SK-N-SH (cell line): ENCODE measurements at regions not wholly inside any gene's neighbourhood (a gene's known extent, or its start where the extent isn't known, plus 50 kb on each side); places are given as distances from the start of the nearest gene placed in this dataset.
"Not testable (repeated sequence)": the region's sequence is repeated elsewhere in the genome, so short reads cannot be mapped to it uniquely, and the experiment has no call there.

Experiments
- CTCF ChIA-PET: fragments of 300-600, 350-600 bp; formaldehyde crosslinking; extraction: SDS; loops from one replicate; lab custom pipeline; 2021; lab: Yijun Ruan, JAX
- POLR2A ChIA-PET: fragments of 350-600 bp; sonication (Branson Sonifier 250); formaldehyde crosslinking; extraction: SDS; loops from one replicate; lab custom pipeline; 2020; ENCODE audit warnings: antibody characterized with exemption, inconsistent platforms; lab: Yijun Ruan, JAX
- DNase-seq: peaks from one replicate; pipeline ENCODE4 v3.0.0; 2012
- H2AFZ ChIP-seq: fragments of 200-600 bp; sonication (generic); 2 replicates; pipeline ENCODE4 v1.8.1; 2016; ENCODE audit warnings: antibody characterized with exemption, mild to moderate bottlenecking, low read depth
- H3F3A ChIP-seq: fragments of 200-600 bp; sonication (generic); replicated peaks from 2 replicates; pipeline ENCODE3; 2016; ENCODE audit warnings: antibody characterized with exemption, mild to moderate bottlenecking; ENCODE audit not compliant: insufficient read depth
- H3K27ac ChIP-seq, 2 experiments: fragments of 200-500 bp in 1 of 2; fragments of 200-600 bp in 1 of 2; sonication (Bioruptor generic) in 1 of 2; sonication (generic), shearing (Covaris generic) in 1 of 2; 2 replicates each; pipeline versions ENCODE4 v1.5.1 to v1.6.1; 2014 to 2016; ENCODE audit warnings: low read depth in 2 of 2, inconsistent platforms in 1 of 2, low read length in 1 of 2, mild to moderate bottlenecking in 1 of 2, mixed read lengths in 1 of 2
- H3K27me3 ChIP-seq: fragments of 200-600 bp; sonication (generic), shearing (Covaris generic); 2 replicates; pipeline ENCODE4 v1.6.1; 2016; ENCODE audit warnings: mixed run types; ENCODE audit not compliant: insufficient read depth
- H3K36me3 ChIP-seq, 2 experiments: fragments of 200-500 bp in 1 of 2; fragments of 200-600 bp in 1 of 2; sonication (Bioruptor generic) in 1 of 2; sonication (generic) in 1 of 2; replicated peaks in 1 of 2; 2 replicates each; pipeline versions ENCODE3 to v1.5.1; 2014 to 2016; ENCODE audit warnings: low read length in 1 of 2, mild to moderate bottlenecking in 1 of 2; ENCODE audit not compliant: insufficient read depth in 2 of 2, control insufficient read depth in 1 of 2
- H3K4me1 ChIP-seq, 2 experiments: fragments of 200-500 bp in 1 of 2; fragments of 200-600 bp in 1 of 2; sonication (Bioruptor generic) in 1 of 2; sonication (generic), shearing (Covaris generic) in 1 of 2; 2 replicates each; pipeline versions ENCODE4 v1.5.1 to v1.6.1; 2014 to 2016; ENCODE audit warnings: low read depth in 1 of 2, low read length in 1 of 2, mixed run types in 1 of 2; ENCODE audit not compliant: insufficient read depth in 2 of 2, control insufficient read depth in 1 of 2
- H3K4me2 ChIP-seq: fragments of 200-600 bp; sonication (generic), shearing (Covaris generic); 2 replicates; pipeline ENCODE4 v1.6.1; 2017; ENCODE audit warnings: mixed run types
- H3K4me3 ChIP-seq, 2 experiments: fragments of 200-500 bp in 1 of 2; fragments of 200-600 bp in 1 of 2; sonication (Bioruptor generic) in 1 of 2; sonication (generic), shearing (Covaris generic) in 1 of 2; 2 replicates each; pipeline versions ENCODE4 v1.5.1 to v1.8.1; 2014 to 2016; ENCODE audit warnings: low read depth in 2 of 2, inconsistent platforms in 1 of 2, low read length in 1 of 2, mild to moderate bottlenecking in 1 of 2, mixed read lengths in 1 of 2, moderate library complexity in 1 of 2
- H3K79me2 ChIP-seq: fragments of 200-600 bp; sonication (generic); 2 replicates; pipeline ENCODE4 v1.8.1; 2017; ENCODE audit warnings: mild to moderate bottlenecking; ENCODE audit not compliant: insufficient read depth
- H3K9ac ChIP-seq: fragments of 200-600 bp; sonication (generic); 2 replicates; pipeline ENCODE4 v1.6.1; 2017; ENCODE audit warnings: mixed run types
- H3K9me2 ChIP-seq: fragments of 200-600 bp; sonication (generic); 2 replicates; pipeline ENCODE4 v1.6.1; 2017; ENCODE audit warnings: mixed run types
- H3K9me3 ChIP-seq: fragments of 200-600 bp; sonication (generic); 2 replicates; pipeline ENCODE4 v1.6.1; 2017; ENCODE audit warnings: mixed run types, mild to moderate bottlenecking, moderate library complexity
- H4K20me1 ChIP-seq: fragments of 200-600 bp; sonication (generic); 2 replicates; pipeline ENCODE4 v1.6.1; 2017; ENCODE audit warnings: mild to moderate bottlenecking, mixed run types; ENCODE audit not compliant: insufficient read depth
- CHD2 ChIP-seq: fragments of 150-350 bp; IDR thresholded peaks from 2 replicates; pipeline ENCODE4 v1.6.1; 2018; ENCODE audit warnings: low read length; ENCODE audit not compliant: partially characterized antibody
- EP300 ChIP-seq, 2 experiments: IDR thresholded peaks; 2 replicates each; pipeline versions ENCODE4 v1.4.0 to v1.6.1; 2012; ENCODE audit warnings: borderline replicate concordance in 1 of 2, low read depth in 1 of 2, low read length in 1 of 2
- FOSL2 ChIP-seq: IDR thresholded peaks from 2 replicates; pipeline ENCODE4 v1.4.0; 2012; ENCODE audit warnings: low read depth, mild to moderate bottlenecking, moderate library complexity, borderline replicate concordance
- JUND ChIP-seq: IDR thresholded peaks from 2 replicates; pipeline ENCODE4 v1.4.0; 2012
- MAX ChIP-seq: IDR thresholded peaks from 2 replicates; pipeline ENCODE4 v1.4.0; 2012; ENCODE audit warnings: low read depth
- MEF2A ChIP-seq: IDR thresholded peaks from 2 replicates; pipeline ENCODE4 v1.4.0; 2012; ENCODE audit warnings: low read depth, borderline replicate concordance
- NFIC ChIP-seq: IDR thresholded peaks from 2 replicates; pipeline ENCODE4 v1.4.0; 2012; ENCODE audit warnings: borderline replicate concordance
- POLR2AphosphoS5 ChIP-seq: IDR thresholded peaks from 2 replicates; pipeline ENCODE4 v1.6.1; 2012; ENCODE audit warnings: low read depth, low read length
- RCOR1 ChIP-seq: fragments of 150-350 bp; IDR thresholded peaks from 2 replicates; pipeline ENCODE4 v1.6.1; 2017; ENCODE audit warnings: antibody characterized with exemption, low read length
- RFX5 ChIP-seq: IDR thresholded peaks from 2 replicates; pipeline ENCODE4 v1.6.1; 2012; ENCODE audit warnings: mild to moderate bottlenecking, improper control_type of control experiment, low read length
- SIN3A ChIP-seq: IDR thresholded peaks from 2 replicates; pipeline ENCODE4 v1.6.1; 2012; ENCODE audit warnings: low read depth, mild to moderate bottlenecking, low read length, moderate library complexity, borderline replicate concordance
- TCF12 ChIP-seq: IDR thresholded peaks from 2 replicates; pipeline ENCODE4 v1.4.0; 2012
- YY1 ChIP-seq: IDR thresholded peaks from 2 replicates; pipeline ENCODE4 v1.4.0; 2012; ENCODE audit warnings: low read depth, mild to moderate bottlenecking
- WGBS: methylation state at CpG from one replicate; pipeline ENCODE4 v1.1.6; 2017; ENCODE audit warnings: low lambda C conversion rate; 5-methylcytosine and 5-hydroxymethylcytosine counted together
- TF ChIP-seq, protein P1 (sequence below): IDR thresholded peaks from 2 replicates; pipeline ENCODE4; 2012

DNA sequence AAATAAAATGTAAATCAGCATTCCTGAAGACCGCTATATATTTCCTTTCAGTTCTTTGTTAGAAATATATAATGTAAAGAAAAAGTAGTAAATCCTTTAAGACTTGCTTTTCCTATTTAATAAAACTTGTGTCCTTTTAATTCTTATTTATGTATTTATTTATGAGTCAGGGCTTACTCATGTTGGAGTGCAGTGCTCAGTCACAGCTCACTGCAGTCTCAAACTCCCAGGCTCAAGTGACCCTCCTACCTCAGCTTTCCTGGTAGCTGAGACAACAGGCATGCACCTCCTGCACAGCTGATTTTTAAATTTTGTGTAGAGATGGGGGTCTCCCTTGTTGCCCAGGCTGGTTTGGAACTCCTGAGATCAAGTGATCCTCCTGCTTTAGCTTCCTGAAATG is 724.5 kb downstream of the ANKRD7 start (continued):
- no peak for TF ChIP-seq RFX5
- TF ChIP-seq, protein P1, sequence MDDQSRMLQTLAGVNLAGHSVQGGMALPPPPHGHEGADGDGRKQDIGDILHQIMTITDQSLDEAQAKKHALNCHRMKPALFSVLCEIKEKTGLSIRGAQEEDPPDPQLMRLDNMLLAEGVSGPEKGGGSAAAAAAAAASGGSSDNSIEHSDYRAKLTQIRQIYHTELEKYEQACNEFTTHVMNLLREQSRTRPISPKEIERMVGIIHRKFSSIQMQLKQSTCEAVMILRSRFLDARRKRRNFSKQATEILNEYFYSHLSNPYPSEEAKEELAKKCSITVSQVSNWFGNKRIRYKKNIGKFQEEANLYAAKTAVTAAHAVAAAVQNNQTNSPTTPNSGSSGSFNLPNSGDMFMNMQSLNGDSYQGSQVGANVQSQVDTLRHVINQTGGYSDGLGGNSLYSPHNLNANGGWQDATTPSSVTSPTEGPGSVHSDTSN: no peak

DNA sequence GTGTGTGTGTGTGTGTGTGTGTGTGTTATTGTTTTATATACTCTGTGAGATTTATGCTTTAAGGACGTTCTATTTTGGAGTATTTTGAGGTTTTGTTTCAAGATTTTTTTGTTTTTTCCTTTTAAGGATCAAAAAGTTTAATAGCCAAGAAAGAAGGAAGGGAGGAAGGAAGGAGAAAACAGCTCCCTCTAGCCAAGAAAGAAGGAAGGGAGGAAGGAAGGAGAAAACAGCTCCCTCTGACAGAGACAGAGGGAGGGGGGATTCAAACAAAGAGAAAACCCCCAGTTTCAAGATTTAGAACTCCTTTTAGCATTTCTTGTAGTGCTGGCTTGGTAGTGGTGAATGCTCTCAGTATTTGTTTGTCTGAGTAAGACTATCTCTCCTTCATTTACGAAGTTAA is 731.8 kb downstream of the ANKRD7 start:
- H3K27ac ChIP-seq, POLR2A ChIA-PET, H3K27me3 ChIP-seq, H3K4me2 ChIP-seq, H3F3A ChIP-seq, H3K9me2 ChIP-seq, H3K4me3 ChIP-seq, H3K79me2 ChIP-seq, DNase-seq, H2AFZ ChIP-seq, H3K36me3 ChIP-seq, H3K9me3 ChIP-seq, CTCF ChIA-PET, H4K20me1 ChIP-seq, H3K9ac ChIP-seq, H3K4me1 ChIP-seq: not testable (repeated sequence)
- WGBS: 9% methylated on average over 2 of the region's 2 CpGs

- no peak overlapping the region for H3K27ac ChIP-seq
- TF ChIP-seq, protein P1: no peak
- TF ChIP-seq MEF2A (no peak), EP300 (IDR thresholded peaks at IDR 0.05; ENCODE audit: borderline replicate concordance in 1 of 2, low read depth in 1 of 2, low read length in 1 of 2) (no peak), MAX (no peak), TCF12 (no peak), RFX5 (no peak), RCOR1 (no peak), YY1 (no peak), FOSL2 (no peak), SIN3A (no peak), POLR2AphosphoS5 (no peak), NFIC (no peak), CHD2 (no peak), JUND (no peak)
- TF ChIP-seq, all 33 proteins: peak for 0
- H3K4me3 ChIP-seq: no peak overlapping the region
- H4K20me1 ChIP-seq: no peaks in the 10 kb centered on the region
- H3K9ac ChIP-seq: no peak overlapping the region
- H3K9me2 ChIP-seq: no peaks in the 10 kb centered on the region
- H2AFZ ChIP-seq: no peak overlapping the region
- ChIA-PET CTCF (no interaction called here), POLR2A (no interaction called here)
- WGBS: 0% methylated on average over 1 of the region's 1 CpG
- no peaks in the 10 kb centered on the region for H3K27me3 ChIP-seq
- no peaks in the 10 kb centered on the region for H3K36me3 ChIP-seq
- no peaks in the 10 kb centered on the region for H3K79me2 ChIP-seq
- no peak overlapping the region for H3K4me2 ChIP-seq
- DNase-seq: no peak
- no peaks in the 10 kb centered on the region for H3K9me3 ChIP-seq
- no peaks in the 10 kb centered on the region for H3K4me1 ChIP-seq
- H3F3A ChIP-seq: no peaks in the 10 kb centered on the region
These were observed 744.9 kb downstream of the ANKRD7 start for GRCh38 chr7:118969370-118969769.
